ENCODE measurements at regions not wholly inside any gene's neighbourhood (a gene's known extent, or its start where the extent isn't known, plus 50 kb on each side); places are given as distances from the start of the nearest gene placed in this dataset.

- 85 to 87% methylated on average over 2 of the region's 2 CpGs for WGBS, 2 donors
- Histone ChIP-seq H3K36me3 (no peaks in the 10 kb centered on the region), H3K4me1 (no peaks in the 10 kb centered on the region), H3K9me3 (no peaks in the 10 kb centered on the region), H3K27me3 (no peaks in the 10 kb centered on the region), H3K27ac (no peak overlapping the region), H3K4me3 (no peak overlapping the region)
- TF ChIP-seq EP300 (IDR thresholded peaks at IDR 0.05): no peak
- DNase-seq (no peak), ATAC-seq (ENCODE audit: low FRiP score in 2 of 2) (no peak)
Measured at GRCh38 chr5:58354827-58355226, 105.1 kb downstream of the PLK2 start.

GRCh38 chr5:58353992-58354391, 105.9 kb downstream of the PLK2 start:
- H3K4me1 ChIP-seq: no peaks in the 10 kb centered on the region
- H3K4me3 ChIP-seq: no peak overlapping the region
- H3K9me3 ChIP-seq: no peaks in the 10 kb centered on the region
- no peaks in the 10 kb centered on the region for H3K36me3 ChIP-seq
- no peak for TF ChIP-seq POLR2A (IDR thresholded peaks at IDR 0.05)
- TF ChIP-seq CTCF (IDR thresholded peaks at IDR 0.05): no peak
- no peak for TF ChIP-seq POLR2AphosphoS5 (IDR thresholded peaks at IDR 0.05)
- TF ChIP-seq EP300 (IDR thresholded peaks at IDR 0.05): no peak
- no peak overlapping the region for H3K27ac ChIP-seq
- ATAC-seq (ENCODE audit: low FRiP score in 2 of 2) (no peak), DNase-seq (no peak)
- H3K27me3 ChIP-seq: no peaks in the 10 kb centered on the region

- no peak for DNase-seq
- WGBS, 2 donors: 39 to 83% methylated on average over 1 of the region's 1 CpG
- TF ChIP-seq POLR2AphosphoS5 (IDR thresholded peaks at IDR 0.05): no peak
- no peak for TF ChIP-seq POLR2A (IDR thresholded peaks at IDR 0.05)
- TF ChIP-seq EP300 (IDR thresholded peaks at IDR 0.05): no peak
- no peak for TF ChIP-seq CTCF (IDR thresholded peaks at IDR 0.05)
Measured at GRCh38 chr5:58351190-58351589, 108.7 kb downstream of the PLK2 start.

GRCh38 chr5:58348996-58349728, 110.7 kb downstream of the PLK2 start:
- ATAC-seq (ENCODE audit: low FRiP score in 2 of 2) (no peak), DNase-seq (no peak)
- no peak overlapping the region for H3K27ac ChIP-seq
- 92 to 95% methylated on average over 6 of the region's 6 CpGs for WGBS, 2 donors
- no peaks in the 10 kb centered on the region for H3K36me3 ChIP-seq
- TF ChIP-seq CTCF (IDR thresholded peaks at IDR 0.05) (no peak), EP300 (IDR thresholded peaks at IDR 0.05) (no peak), POLR2AphosphoS5 (IDR thresholded peaks at IDR 0.05) (no peak)
- H3K9me3 ChIP-seq: no peaks in the 10 kb centered on the region
- no peaks in the 10 kb centered on the region for H3K4me1 ChIP-seq
- no peak overlapping the region for H3K4me3 ChIP-seq
- H3K27me3 ChIP-seq: no peaks in the 10 kb centered on the region

More at GRCh38 chr5:58351190-58351589, 108.7 kb downstream of the PLK2 start:
- Histone ChIP-seq H3K27ac (no peak overlapping the region), H3K36me3 (no peaks in the 10 kb centered on the region), H3K4me1 (no peaks in the 10 kb centered on the region), H3K27me3 (no peaks in the 10 kb centered on the region), H3K9me3 (no peaks in the 10 kb centered on the region), H3K4me3 (no peak overlapping the region)
- no peak for ATAC-seq (ENCODE audit: low FRiP score in 2 of 2)

- no peak for TF ChIP-seq EP300 (IDR thresholded peaks at IDR 0.05)
- no peak for TF ChIP-seq POLR2A (IDR thresholded peaks at IDR 0.05)
- TF ChIP-seq CTCF (IDR thresholded peaks at IDR 0.05): no peak
- TF ChIP-seq POLR2AphosphoS5 (IDR thresholded peaks at IDR 0.05): no peak
- no peaks in the 10 kb centered on the region for H3K4me1 ChIP-seq
- no peaks in the 10 kb centered on the region for H3K27me3 ChIP-seq
- no peak overlapping the region for H3K4me3 ChIP-seq
- no peak for ATAC-seq (ENCODE audit: low FRiP score in 2 of 2)
- H3K9me3 ChIP-seq: no peaks in the 10 kb centered on the region
- H3K36me3 ChIP-seq: no peaks in the 10 kb centered on the region
- no peak overlapping the region for H3K27ac ChIP-seq
- WGBS, 2 donors: 62 to 65% methylated on average over 4 of the region's 4 CpGs
- no peak for DNase-seq
Measured at GRCh38 chr5:58346041-58346440, 113.8 kb downstream of the PLK2 start.
